ENCODE measurements at regions not wholly inside any gene's neighbourhood (a gene's known extent, or its start where the extent isn't known, plus 50 kb on each side); places are given as distances from the start of the nearest gene placed in this dataset.

- Mint-ChIP-seq H3K9me3 (no peaks in the 10 kb centered on the region), H3K27ac (no peak overlapping the region), H3K36me3 (ENCODE audit: low read depth) (no peaks in the 10 kb centered on the region), H3K27me3 (no peaks in the 10 kb centered on the region), H3K4me1 (ENCODE audit: low read depth) (peaks cover 5% of the 10 kb centered on the region), H3K4me3 (no peak overlapping the region)
Observed at GRCh38 chr2:64402876-64403275, 51.1 kb upstream of the LGALSL start.

GRCh38 chr2:64403426-64403825 is 50.5 kb upstream of the LGALSL start:
- H3K36me3 Mint-ChIP-seq (ENCODE audit: low read depth): no peaks in the 10 kb centered on the region
- H3K27me3 Mint-ChIP-seq: no peaks in the 10 kb centered on the region
- H3K9me3 Mint-ChIP-seq: no peaks in the 10 kb centered on the region
- no peak overlapping the region for H3K4me3 Mint-ChIP-seq
- peaks cover 5% of the 10 kb centered on the region for H3K4me1 Mint-ChIP-seq (ENCODE audit: low read depth)
- no peak overlapping the region for H3K27ac Mint-ChIP-seq

- Mint-ChIP-seq H3K4me1 (ENCODE audit: low read depth) (peaks cover 5% of the 10 kb centered on the region), H3K27me3 (no peaks in the 10 kb centered on the region), H3K9me3 (no peaks in the 10 kb centered on the region), H3K36me3 (ENCODE audit: low read depth) (no peaks in the 10 kb centered on the region), H3K27ac (no peak overlapping the region), H3K4me3 (no peak overlapping the region)
Observed at GRCh38 chr2:64404002-64404731, 49.8 kb upstream of the LGALSL start.
